Upper lobe of left lung (tissue), 6 donors: ENCODE measurements at regions not wholly inside any gene's neighbourhood (a gene's known extent, or its start where the extent isn't known, plus 50 kb on each side); places are given as distances from the start of the nearest gene placed in this dataset.

Experiments
- ATAC-seq, 2 donors: fragments of 200-7000 bp; cut with Tn5 transposase; one replicate each; pipeline ENCODE4 v1.9.1; 2022; ENCODE audit warnings: mild to moderate bottlenecking in 2 of 2, moderate library complexity in 2 of 2; ENCODE audit not compliant: low FRiP score in 2 of 2
- DNase-seq, 2 donors: peaks; one replicate each; pipeline ENCODE4 v3.0.0-alpha.2; 2019 to 2020
- H3K27ac ChIP-seq, 4 donors: fragments of 200-600 bp; sonication (generic); one replicate each; pipeline ENCODE4 v1.5.1; 2016 to 2019
- H3K27me3 ChIP-seq, 4 donors: fragments of 200-600 bp; sonication (generic); one replicate each; pipeline ENCODE4 v1.5.1; 2017 to 2019
- H3K36me3 ChIP-seq, 4 donors: fragments of 200-600 bp; sonication (generic); one replicate each; pipeline ENCODE4 v1.5.1; 2016 to 2019
- H3K4me1 ChIP-seq, 4 donors: fragments of 200-600 bp; sonication (generic); one replicate each; pipeline ENCODE4 v1.5.1; 2018 to 2019
- H3K4me3 ChIP-seq, 4 donors: fragments of 200-600 bp; sonication (generic); one replicate each; pipeline ENCODE4 v1.5.1; 2017 to 2019; ENCODE audit warnings: mild to moderate bottlenecking in 2 of 4, moderate library complexity in 1 of 4
- H3K9me3 ChIP-seq, 4 donors: fragments of 200-600 bp; sonication (generic); one replicate each; pipeline ENCODE4 v1.5.1; 2018 to 2019
- CTCF ChIP-seq, 6 experiments: fragments of 450-650 bp in 4 of 6; fragments of 200-600 bp in 2 of 6; sonication (generic) in 2 of 6; IDR thresholded peaks; one replicate each; pipeline ENCODE4 v1.5.1; 2016 to 2019; ENCODE audit warnings: antibody characterized with exemption in 6 of 6
- EP300 ChIP-seq, 4 donors: sonication (generic); formaldehyde crosslinking; IDR thresholded peaks; one replicate each; pipeline ENCODE4 v1.5.1; 2017; ENCODE audit warnings: antibody characterized with exemption in 4 of 4, control low read depth in 2 of 4
- POLR2A ChIP-seq, 4 donors: fragments of 450-650 bp; IDR thresholded peaks; one replicate each; pipeline ENCODE4 v1.5.1; 2016 to 2017; ENCODE audit warnings: antibody characterized with exemption in 4 of 4, mild to moderate bottlenecking in 2 of 4
- POLR2AphosphoS5 ChIP-seq, 2 donors: sonication (generic); formaldehyde crosslinking; IDR thresholded peaks; one replicate each; pipeline ENCODE4 v1.5.1; 2017; ENCODE audit warnings: antibody characterized with exemption in 2 of 2
- WGBS, 2 donors: methylation state at CpG; one replicate each; pipeline ENCODE4 v1.1.5; 2017 to 2018; 5-methylcytosine and 5-hydroxymethylcytosine counted together
- donor health status: DM: no; HTN: no; CAD: no; lungs with moderate emphysema.
- donor health status: DM: no; HTN: yes; CAD: no; lungs with severe emphysema.

GRCh38 chr15:94135486-94136147 lies 95.7 kb upstream of the MCTP2 start:
- no peaks in the 10 kb centered on the region for H3K36me3 ChIP-seq
- WGBS, 2 donors = 29 to 40% methylated on average over 1 of the region's 1 CpG
- no peak overlapping the region for H3K27ac ChIP-seq
- no peaks in the 10 kb centered on the region for H3K9me3 ChIP-seq
- ATAC-seq = no peak
- H3K4me1 ChIP-seq = no peaks in the 10 kb centered on the region
- no peaks in the 10 kb centered on the region for H3K27me3 ChIP-seq
- no peak for TF ChIP-seq EP300 (IDR thresholded peaks at IDR 0.05)
- no peak for TF ChIP-seq POLR2AphosphoS5 (IDR thresholded peaks at IDR 0.05)
- no peak for TF ChIP-seq POLR2A (IDR thresholded peaks at IDR 0.05)
- TF ChIP-seq CTCF (IDR thresholded peaks at IDR 0.05) = no peak
- DNase-seq = no peak
- H3K4me3 ChIP-seq = no peak overlapping the region

GRCh38 chr15:94131875-94132274 lies 99.5 kb upstream of the MCTP2 start:
- Histone ChIP-seq H3K36me3 (no peaks in the 10 kb centered on the region), H3K4me3 (no peak overlapping the region), H3K9me3 (no peaks in the 10 kb centered on the region), H3K27ac (no peak overlapping the region), H3K27me3 (no peaks in the 10 kb centered on the region), H3K4me1 (no peaks in the 10 kb centered on the region)
- TF ChIP-seq EP300 (IDR thresholded peaks at IDR 0.05) (no peak), POLR2AphosphoS5 (IDR thresholded peaks at IDR 0.05) (no peak), CTCF (IDR thresholded peaks at IDR 0.05) (no peak), POLR2A (IDR thresholded peaks at IDR 0.05) (no peak)
- ATAC-seq (no peak), DNase-seq (no peak)

GRCh38 chr15:94130504-94130903 lies 100.9 kb upstream of the MCTP2 start:
- no peaks in the 10 kb centered on the region for H3K4me1 ChIP-seq
- 84 to 85% methylated on average over 4 of the region's 4 CpGs for WGBS, 2 donors
- TF ChIP-seq EP300 (IDR thresholded peaks at IDR 0.05) = no peak
- H3K9me3 ChIP-seq = no peaks in the 10 kb centered on the region
- no peak for ATAC-seq
- no peak for DNase-seq
- H3K27ac ChIP-seq = no peak overlapping the region
- H3K4me3 ChIP-seq = no peak overlapping the region
- no peaks in the 10 kb centered on the region for H3K36me3 ChIP-seq
- H3K27me3 ChIP-seq = no peaks in the 10 kb centered on the region

GRCh38 chr15:94127006-94127405 lies 104.4 kb upstream of the MCTP2 start:
- H3K36me3 ChIP-seq = no peaks in the 10 kb centered on the region
- WGBS, 2 donors = 59 to 60% methylated on average over 3 of the region's 3 CpGs
- H3K4me3 ChIP-seq = no peak overlapping the region

GRCh38 chr15:94125698-94126097 lies 105.7 kb upstream of the MCTP2 start:
- H3K4me3 ChIP-seq = no peak overlapping the region
- H3K4me1 ChIP-seq = peaks cover 0 to 1% (median 0%) of the 10 kb centered on the region in 4 donors
- ATAC-seq (no peak), DNase-seq (no peak)
- no peaks in the 10 kb centered on the region for H3K36me3 ChIP-seq
- 91 to 92% methylated on average over 2 of the region's 2 CpGs for WGBS, 2 donors
- no peaks in the 10 kb centered on the region for H3K27me3 ChIP-seq
- TF ChIP-seq EP300 (IDR thresholded peaks at IDR 0.05) (no peak), POLR2A (IDR thresholded peaks at IDR 0.05) (no peak), POLR2AphosphoS5 (IDR thresholded peaks at IDR 0.05) (no peak), CTCF (IDR thresholded peaks at IDR 0.05) (no peak)
- H3K27ac ChIP-seq = no peak overlapping the region
- H3K9me3 ChIP-seq = no peaks in the 10 kb centered on the region

More at GRCh38 chr15:94127006-94127405, 104.4 kb upstream of the MCTP2 start:
- no peak for TF ChIP-seq POLR2A (IDR thresholded peaks at IDR 0.05)
- no peak for TF ChIP-seq EP300 (IDR thresholded peaks at IDR 0.05)
- TF ChIP-seq CTCF (IDR thresholded peaks at IDR 0.05) = no peak
- no peak for TF ChIP-seq POLR2AphosphoS5 (IDR thresholded peaks at IDR 0.05)
- Histone ChIP-seq H3K4me1 (no peaks in the 10 kb centered on the region), H3K9me3 (no peaks in the 10 kb centered on the region), H3K27ac (no peak overlapping the region), H3K27me3 (no peaks in the 10 kb centered on the region)
- no peak for ATAC-seq
- DNase-seq = no peak
